ENCODE measurements at regions not wholly inside any gene's neighbourhood (a gene's known extent, or its start where the extent isn't known, plus 50 kb on each side); places are given as distances from the start of the nearest gene placed in this dataset.

DNA sequence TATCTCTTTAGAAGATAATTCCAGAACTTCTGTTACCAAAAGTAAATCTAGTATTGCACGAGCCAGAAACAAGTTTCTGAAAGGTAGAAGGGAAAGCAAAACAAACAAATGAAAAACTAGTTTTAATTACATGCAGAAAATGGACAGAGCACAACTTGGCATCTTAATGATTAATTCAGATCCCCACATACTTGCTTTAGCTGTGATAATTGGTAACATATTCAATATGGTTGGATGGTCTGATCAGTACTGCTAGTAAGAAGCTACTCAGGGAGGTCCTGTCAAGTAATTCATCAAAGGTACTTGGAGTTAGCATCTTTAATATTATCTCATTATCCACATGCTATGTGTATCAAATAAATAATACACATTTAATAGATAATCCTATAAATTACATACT is 204.3 kb downstream of the TRAM1L1 start:
- WGBS = 38% methylated on average over 1 of the region's 1 CpG
- intact Hi-C loops (cut with DNase I) = no loop called here
- no peak for DNase-seq (ENCODE audit: extremely low spot score)
- Histone ChIP-seq H3K36me3 (no peaks in the 10 kb centered on the region), H3K4me3 (no peak overlapping the region), H3K27me3 (no peaks in the 10 kb centered on the region), H3K4me1 (no peaks in the 10 kb centered on the region), H3K27ac (replicated peaks in 1 of 4) (no peak overlapping the region), H3K9me3 (no peaks in the 10 kb centered on the region)
- TF ChIP-seq, protein P1, sequence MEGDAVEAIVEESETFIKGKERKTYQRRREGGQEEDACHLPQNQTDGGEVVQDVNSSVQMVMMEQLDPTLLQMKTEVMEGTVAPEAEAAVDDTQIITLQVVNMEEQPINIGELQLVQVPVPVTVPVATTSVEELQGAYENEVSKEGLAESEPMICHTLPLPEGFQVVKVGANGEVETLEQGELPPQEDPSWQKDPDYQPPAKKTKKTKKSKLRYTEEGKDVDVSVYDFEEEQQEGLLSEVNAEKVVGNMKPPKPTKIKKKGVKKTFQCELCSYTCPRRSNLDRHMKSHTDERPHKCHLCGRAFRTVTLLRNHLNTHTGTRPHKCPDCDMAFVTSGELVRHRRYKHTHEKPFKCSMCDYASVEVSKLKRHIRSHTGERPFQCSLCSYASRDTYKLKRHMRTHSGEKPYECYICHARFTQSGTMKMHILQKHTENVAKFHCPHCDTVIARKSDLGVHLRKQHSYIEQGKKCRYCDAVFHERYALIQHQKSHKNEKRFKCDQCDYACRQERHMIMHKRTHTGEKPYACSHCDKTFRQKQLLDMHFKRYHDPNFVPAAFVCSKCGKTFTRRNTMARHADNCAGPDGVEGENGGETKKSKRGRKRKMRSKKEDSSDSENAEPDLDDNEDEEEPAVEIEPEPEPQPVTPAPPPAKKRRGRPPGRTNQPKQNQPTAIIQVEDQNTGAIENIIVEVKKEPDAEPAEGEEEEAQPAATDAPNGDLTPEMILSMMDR (IDR thresholded peaks at IDR 0.05) = no peak
- TF ChIP-seq POLR2AphosphoS5 (IDR thresholded peaks at IDR 0.05) = no peak
- no peak for TF ChIP-seq POLR2A (IDR thresholded peaks at IDR 0.05; ENCODE audit: low read depth)
- TF ChIP-seq EP300 (IDR thresholded peaks at IDR 0.05) = no peak

DNA sequence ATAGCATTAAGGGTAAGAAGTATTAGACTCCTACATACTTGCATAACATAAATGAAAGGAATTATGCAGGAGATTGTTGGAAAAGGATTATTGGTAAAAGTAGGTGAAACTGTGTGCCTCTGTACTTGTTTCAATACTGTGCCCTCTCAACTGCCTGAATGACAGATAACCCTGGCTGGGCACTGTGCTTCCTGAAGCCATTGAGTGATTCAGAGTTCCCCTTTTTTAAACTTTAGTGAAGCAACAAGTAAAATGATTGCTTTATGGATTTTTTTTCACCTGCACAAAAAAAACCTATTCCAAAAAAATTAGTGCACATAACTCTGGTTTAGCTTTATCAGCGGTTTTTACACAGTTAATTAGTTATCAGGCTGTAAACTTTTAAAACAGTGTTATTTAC is 204.8 kb downstream of the TRAM1L1 start:
- Histone ChIP-seq H3K36me3 (no peaks in the 10 kb centered on the region), H3K4me1 (no peaks in the 10 kb centered on the region), H3K27me3 (no peaks in the 10 kb centered on the region), H3K27ac (replicated peaks in 1 of 4) (no peak overlapping the region), H3K9me3 (no peaks in the 10 kb centered on the region), H3K4me3 (no peak overlapping the region)
- 79% methylated on average over 1 of the region's 1 CpG for WGBS
- DNase-seq (ENCODE audit: extremely low spot score) = no peak
- intact Hi-C loops (cut with DNase I) = no loop called here
- TF ChIP-seq POLR2A (IDR thresholded peaks at IDR 0.05; ENCODE audit: low read depth) (no peak), POLR2AphosphoS5 (IDR thresholded peaks at IDR 0.05) (no peak), EP300 (IDR thresholded peaks at IDR 0.05) (no peak)
- TF ChIP-seq, protein P1 (IDR thresholded peaks at IDR 0.05) = no peak

DNA sequence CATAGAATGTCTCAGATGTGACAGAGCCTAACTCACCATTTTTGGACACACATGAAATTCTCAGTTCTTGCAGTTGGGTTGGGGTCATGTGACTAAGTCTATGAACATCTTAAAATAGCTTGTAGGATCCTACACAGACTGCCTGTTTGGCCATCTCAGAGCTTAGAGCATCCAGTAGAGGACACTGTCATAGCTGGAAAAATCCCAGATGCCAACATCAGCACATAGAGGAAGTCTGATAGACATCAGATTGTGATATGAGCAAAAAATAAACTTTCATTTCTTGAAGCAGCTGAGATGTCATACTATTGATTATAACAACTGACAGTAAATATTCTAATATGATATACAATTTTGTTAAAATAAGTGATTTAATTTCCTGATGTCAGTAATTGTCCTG is 207.1 kb downstream of the TRAM1L1 start:
- Histone ChIP-seq H3K27ac (replicated peaks in 1 of 4) (no peak overlapping the region), H3K27me3 (no peaks in the 10 kb centered on the region), H3K36me3 (no peaks in the 10 kb centered on the region), H3K9me3 (no peaks in the 10 kb centered on the region), H3K4me3 (no peak overlapping the region), H3K4me1 (no peaks in the 10 kb centered on the region)
- DNase-seq (ENCODE audit: extremely low spot score) = no peak
- intact Hi-C loops (cut with DNase I) = no loop called here
- TF ChIP-seq POLR2AphosphoS5 (IDR thresholded peaks at IDR 0.05) (no peak), EP300 (IDR thresholded peaks at IDR 0.05) (no peak), POLR2A (IDR thresholded peaks at IDR 0.05; ENCODE audit: low read depth) (no peak)
- TF ChIP-seq, protein P1 (IDR thresholded peaks at IDR 0.05) = no peak

DNA sequence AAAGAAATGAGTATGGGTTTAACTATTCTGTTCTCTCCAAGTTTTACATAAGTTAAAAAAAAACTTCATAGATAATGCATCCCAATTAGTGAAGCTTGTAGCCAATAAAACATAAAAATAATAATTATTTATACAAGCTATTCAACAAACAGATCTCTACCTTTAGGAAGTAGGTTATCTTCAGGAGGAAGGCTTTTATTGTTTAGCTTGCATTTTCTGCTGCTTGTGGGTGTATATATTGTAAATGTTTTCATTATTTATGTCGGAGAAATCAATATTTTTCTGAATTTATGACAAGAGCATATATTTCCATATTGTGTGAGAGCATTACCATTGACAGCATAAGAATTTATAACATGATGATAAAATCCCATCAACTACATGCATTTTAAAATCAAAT is 208.3 kb downstream of the TRAM1L1 start:
- 70% methylated on average over 1 of the region's 1 CpG for WGBS
- no peaks in the 10 kb centered on the region for H3K27me3 ChIP-seq
- H3K9me3 ChIP-seq = no peaks in the 10 kb centered on the region
- H3K36me3 ChIP-seq = no peaks in the 10 kb centered on the region
- no peaks in the 10 kb centered on the region for H3K4me1 ChIP-seq
- intact Hi-C loops (cut with DNase I) = no loop called here
- no peak overlapping the region for H3K27ac ChIP-seq (replicated peaks in 1 of 4)
- H3K4me3 ChIP-seq = no peak overlapping the region
- TF ChIP-seq EP300 (IDR thresholded peaks at IDR 0.05) (no peak), POLR2A (IDR thresholded peaks at IDR 0.05; ENCODE audit: low read depth) (no peak), POLR2AphosphoS5 (IDR thresholded peaks at IDR 0.05) (no peak)
- DNase-seq (ENCODE audit: extremely low spot score) = no peak

DNA sequence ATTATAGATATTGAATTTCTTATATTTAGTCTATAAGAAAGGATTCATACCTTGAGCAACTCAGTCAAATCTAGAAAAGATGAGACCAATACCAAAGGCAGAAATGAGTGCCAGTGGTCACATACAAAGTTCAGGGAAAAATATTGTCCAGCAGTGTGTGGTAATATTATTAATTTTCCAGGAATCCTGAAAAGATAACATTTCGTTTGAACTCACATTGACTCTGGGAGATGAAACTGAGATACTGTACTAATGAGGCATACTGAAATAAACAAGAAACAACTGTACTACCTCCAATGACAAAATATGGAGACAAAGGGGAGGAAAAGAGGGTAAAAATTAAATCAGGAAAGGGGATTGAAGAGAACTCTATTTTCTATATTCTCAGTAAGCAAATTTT is 212.4 kb downstream of the TRAM1L1 start:
- no peaks in the 10 kb centered on the region for H3K36me3 ChIP-seq
- no peaks in the 10 kb centered on the region for H3K9me3 ChIP-seq
- no peak overlapping the region for H3K4me3 ChIP-seq
- H3K4me1 ChIP-seq = no peaks in the 10 kb centered on the region
- H3K27me3 ChIP-seq = no peaks in the 10 kb centered on the region
- H3K27ac ChIP-seq (replicated peaks in 1 of 4) = no peak overlapping the region
- intact Hi-C loops (cut with DNase I) = no loop called here
- TF ChIP-seq EP300 (IDR thresholded peaks at IDR 0.05) (no peak), POLR2AphosphoS5 (IDR thresholded peaks at IDR 0.05) (no peak), POLR2A (IDR thresholded peaks at IDR 0.05; ENCODE audit: low read depth) (no peak)
- TF ChIP-seq, protein P1 (IDR thresholded peaks at IDR 0.05) = no peak
- WGBS = 60% methylated on average over 1 of the region's 1 CpG
- DNase-seq (ENCODE audit: extremely low spot score) = no peak

All from esophagus muscularis mucosa (tissue), 4 donors.